Gastrocnemius medialis (tissue), 4 donors: ENCODE measurements at regions not wholly inside any gene's neighbourhood (a gene's known extent, or its start where the extent isn't known, plus 50 kb on each side); places are given as distances from the start of the nearest gene placed in this dataset.

ENCODE experiments used
- ATAC-seq, 2 donors: fragments of 150-250 bp; one replicate each; pipeline ENCODE4 v1.9.1; 2016
- DNase-seq, 2 donors: peaks; one replicate each; pipeline ENCODE4 v3.0.0-alpha.2; 2019
- H3K27ac ChIP-seq, 4 donors: fragments of 200-600 bp; sonication (generic); 1 replicate in 1 of 4; 2 replicates in 3 of 4; pipeline ENCODE4 v1.5.1; 2016 to 2018; ENCODE audit warnings: mild to moderate bottlenecking in 2 of 4, moderate library complexity in 1 of 4
- H3K27me3 ChIP-seq, 3 donors: fragments of 200-600 bp; sonication (generic) in 2 of 3; 1 replicate in 1 of 3; 2 replicates in 2 of 3; pipeline versions ENCODE4 v1.5.1 to v1.6.0; 2016 to 2019; ENCODE audit warnings: mild to moderate bottlenecking in 1 of 3, moderate library complexity in 1 of 3
- H3K36me3 ChIP-seq, 2 donors: fragments of 200-600 bp; sonication (generic) in 1 of 2; one replicate each; pipeline ENCODE4 v1.5.1; 2017 to 2018
- H3K4me1 ChIP-seq, 2 donors: fragments of 200-600 bp; sonication (generic) in 1 of 2; one replicate each; pipeline ENCODE4 v1.5.1; 2016 to 2017; ENCODE audit warnings: mild to moderate bottlenecking in 2 of 2
- H3K4me3 ChIP-seq, 4 donors: fragments of 200-600 bp; sonication (generic) in 3 of 4; 1 replicate in 1 of 4; 2 replicates in 3 of 4; pipeline ENCODE4 v1.5.1; 2016 to 2019; ENCODE audit warnings: mild to moderate bottlenecking in 2 of 4
- H3K9me3 ChIP-seq, 3 donors: fragments of 200-600 bp; sonication (generic) in 2 of 3; 1 replicate in 1 of 3; 2 replicates in 2 of 3; pipeline ENCODE4 v1.5.1; 2016 to 2019
- POLR2A ChIP-seq, 2 donors: fragments of 450-650 bp; IDR thresholded peaks; one replicate each; pipeline ENCODE4 v1.6.1; 2017; ENCODE audit warnings: antibody characterized with exemption in 2 of 2, mild to moderate bottlenecking in 2 of 2, moderate library complexity in 2 of 2
- in situ Hi-C, 4 donors: fragments of 200-750 bp; cut with MboI; loops; one replicate each; pipeline versions ENCODE4 v1.15.0 to v1.8.0; 2017; ENCODE audit warnings: low sequenced_read_pairs in 4 of 4
- intact Hi-C: fragments of 100-400 bp; cut with DNase I; formaldehyde crosslinking; loops from one replicate; pipeline ENCODE4 v1.15.1; 2023; ENCODE audit warnings: low total_unique reads
- TF ChIP-seq, protein P1 (sequence below), 5 experiments: fragments of 450-650 bp in 3 of 5; fragments of 200-600 bp in 2 of 5; sonication (generic) in 2 of 5; IDR thresholded peaks in 4 of 5; conservative IDR thresholded peaks in 1 of 5; 1 replicate in 4 of 5; 2 replicates in 1 of 5; pipeline ENCODE4 v1.5.1; 2016 to 2019; ENCODE audit warnings: antibody characterized with exemption in 5 of 5, mild to moderate bottlenecking in 3 of 5, moderate library complexity in 3 of 5

DNA sequence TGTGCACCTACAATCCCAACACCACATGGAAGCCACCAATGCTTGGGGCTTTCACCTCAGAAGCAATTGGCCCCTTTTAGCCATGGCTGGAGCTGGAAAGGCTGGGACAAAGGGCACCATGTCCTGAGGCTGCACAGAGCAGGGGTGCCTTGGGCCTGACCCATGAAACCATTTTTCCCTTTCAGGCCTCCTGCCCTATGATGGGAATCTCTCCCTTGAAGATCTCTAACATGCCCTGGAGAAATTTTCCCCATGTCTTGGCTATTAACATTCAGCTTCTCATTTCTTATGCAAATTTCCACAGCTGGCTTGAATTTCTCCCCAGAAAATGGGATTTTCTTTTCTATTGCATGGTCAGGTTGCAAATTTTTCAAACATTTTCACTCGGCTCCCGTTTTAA, 823.6 kb downstream of the GALC start:
- Histone ChIP-seq H3K36me3 (no peaks in the 10 kb centered on the region), H3K4me3 (no peak overlapping the region), H3K9me3 (no peaks in the 10 kb centered on the region), H3K27ac (no peak overlapping the region), H3K27me3 (no peaks in the 10 kb centered on the region), H3K4me1 (no peaks in the 10 kb centered on the region)
- in situ Hi-C loops = no loop called here
- TF ChIP-seq POLR2A (IDR thresholded peaks at IDR 0.05) = no peak
- TF ChIP-seq, protein P1, sequence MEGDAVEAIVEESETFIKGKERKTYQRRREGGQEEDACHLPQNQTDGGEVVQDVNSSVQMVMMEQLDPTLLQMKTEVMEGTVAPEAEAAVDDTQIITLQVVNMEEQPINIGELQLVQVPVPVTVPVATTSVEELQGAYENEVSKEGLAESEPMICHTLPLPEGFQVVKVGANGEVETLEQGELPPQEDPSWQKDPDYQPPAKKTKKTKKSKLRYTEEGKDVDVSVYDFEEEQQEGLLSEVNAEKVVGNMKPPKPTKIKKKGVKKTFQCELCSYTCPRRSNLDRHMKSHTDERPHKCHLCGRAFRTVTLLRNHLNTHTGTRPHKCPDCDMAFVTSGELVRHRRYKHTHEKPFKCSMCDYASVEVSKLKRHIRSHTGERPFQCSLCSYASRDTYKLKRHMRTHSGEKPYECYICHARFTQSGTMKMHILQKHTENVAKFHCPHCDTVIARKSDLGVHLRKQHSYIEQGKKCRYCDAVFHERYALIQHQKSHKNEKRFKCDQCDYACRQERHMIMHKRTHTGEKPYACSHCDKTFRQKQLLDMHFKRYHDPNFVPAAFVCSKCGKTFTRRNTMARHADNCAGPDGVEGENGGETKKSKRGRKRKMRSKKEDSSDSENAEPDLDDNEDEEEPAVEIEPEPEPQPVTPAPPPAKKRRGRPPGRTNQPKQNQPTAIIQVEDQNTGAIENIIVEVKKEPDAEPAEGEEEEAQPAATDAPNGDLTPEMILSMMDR (IDR thresholded peaks at IDR 0.05 in 4 of 5, conservative IDR thresholded peaks at IDR 0.05 in 1 of 5) = no peak
- ATAC-seq = no peak
- DNase-seq = no peak
- intact Hi-C loops = no loop called here

- Histone ChIP-seq H3K36me3 (no peaks in the 10 kb centered on the region), H3K27ac (no peak overlapping the region), H3K4me1 (no peaks in the 10 kb centered on the region), H3K27me3 (no peaks in the 10 kb centered on the region), H3K9me3 (no peaks in the 10 kb centered on the region), H3K4me3 (no peak overlapping the region)
- in situ Hi-C loops = no loop called here
- intact Hi-C loops = no loop called here
- no peak for ATAC-seq
- no peak for DNase-seq
- no peak for TF ChIP-seq POLR2A (IDR thresholded peaks at IDR 0.05)
- TF ChIP-seq, protein P1 (IDR thresholded peaks at IDR 0.05 in 4 of 5, conservative IDR thresholded peaks at IDR 0.05 in 1 of 5) = no peak
Observed at GRCh38 chr14:87161502-87161901, 831.5 kb downstream of the GALC start.

DNA sequence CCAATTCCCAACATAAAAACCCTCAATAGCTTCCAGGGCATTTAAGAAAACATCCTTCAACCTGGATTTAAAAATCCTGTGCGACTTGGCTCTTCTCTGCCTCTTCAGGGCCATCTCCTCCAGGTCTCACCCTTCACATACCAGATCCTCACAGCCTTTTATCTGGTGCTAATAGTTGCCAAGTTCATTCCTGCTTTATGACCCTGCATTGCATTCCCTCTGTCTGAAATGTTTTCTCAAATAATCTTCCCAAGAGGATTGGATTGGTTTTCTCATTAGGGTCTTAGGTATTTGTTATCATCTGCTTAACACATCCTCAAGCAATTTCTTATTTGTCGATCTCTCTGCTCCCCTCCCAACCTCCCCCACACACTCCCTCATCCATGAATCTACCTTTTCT, 832.0 kb downstream of the GALC start:
- Histone ChIP-seq H3K27me3 (no peaks in the 10 kb centered on the region), H3K9me3 (no peaks in the 10 kb centered on the region), H3K27ac (no peak overlapping the region), H3K36me3 (no peaks in the 10 kb centered on the region), H3K4me3 (no peak overlapping the region), H3K4me1 (no peaks in the 10 kb centered on the region)
- in situ Hi-C loops (no loop called here), intact Hi-C loops (no loop called here)
- TF ChIP-seq POLR2A (IDR thresholded peaks at IDR 0.05) = no peak
- TF ChIP-seq, protein P1 (IDR thresholded peaks at IDR 0.05 in 4 of 5, conservative IDR thresholded peaks at IDR 0.05 in 1 of 5) = no peak
- ATAC-seq (no peak), DNase-seq (no peak)

DNA sequence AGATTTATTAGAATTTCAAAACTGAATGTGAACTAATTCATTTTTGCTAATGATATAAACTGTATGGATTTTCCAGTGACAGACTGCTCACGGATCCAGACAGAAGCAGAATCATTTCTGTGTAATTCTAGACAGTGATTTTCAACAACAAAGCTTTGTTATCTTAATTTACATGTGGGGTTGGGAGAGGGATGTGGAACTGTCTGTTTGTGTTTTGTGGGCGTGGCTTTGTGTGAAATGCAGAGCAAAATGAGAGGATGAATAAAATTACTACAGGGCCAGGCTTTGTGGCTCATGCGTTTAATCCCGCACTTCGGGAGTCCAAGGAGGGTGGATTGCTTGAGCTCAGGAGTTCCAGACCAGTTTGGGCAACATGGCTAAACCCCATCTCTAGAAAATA, 834.7 kb downstream of the GALC start:
- Histone ChIP-seq H3K36me3 (no peaks in the 10 kb centered on the region), H3K4me3 (no peak overlapping the region), H3K27me3 (no peaks in the 10 kb centered on the region), H3K4me1 (no peaks in the 10 kb centered on the region), H3K9me3 (no peaks in the 10 kb centered on the region), H3K27ac (no peak overlapping the region)
- ATAC-seq = no peak
- DNase-seq = no peak
- no peak for TF ChIP-seq POLR2A (IDR thresholded peaks at IDR 0.05)
- TF ChIP-seq, protein P1 (IDR thresholded peaks at IDR 0.05 in 4 of 5, conservative IDR thresholded peaks at IDR 0.05 in 1 of 5) = no peak
- in situ Hi-C loops = no loop called here
- intact Hi-C loops = no loop called here

DNA sequence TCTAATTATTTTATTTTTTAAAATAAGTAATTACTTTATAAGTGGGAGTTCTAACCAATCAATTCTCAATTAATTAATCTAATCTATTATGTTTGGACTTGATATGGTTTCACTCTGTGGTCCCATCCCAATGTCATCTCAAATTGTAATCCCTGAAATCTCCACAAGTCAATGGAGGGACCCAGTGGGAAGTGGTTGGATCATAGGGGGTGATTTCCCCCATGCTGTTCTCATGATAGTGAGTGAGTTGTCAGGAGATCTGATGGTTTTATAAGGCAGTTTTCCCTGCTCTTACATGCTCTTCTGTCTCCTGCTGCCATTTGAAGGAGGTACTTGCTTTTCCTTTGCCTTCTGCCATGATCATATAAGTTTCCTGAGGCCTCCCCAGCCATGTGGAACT, 836.1 kb downstream of the GALC start:
- intact Hi-C loops = no loop called here
- TF ChIP-seq, protein P1 (IDR thresholded peaks at IDR 0.05 in 4 of 5, conservative IDR thresholded peaks at IDR 0.05 in 1 of 5) = no peak
- TF ChIP-seq POLR2A (IDR thresholded peaks at IDR 0.05) = no peak
- Histone ChIP-seq H3K4me3 (no peak overlapping the region), H3K27ac (no peak overlapping the region), H3K9me3 (no peaks in the 10 kb centered on the region), H3K27me3 (no peaks in the 10 kb centered on the region), H3K4me1 (no peaks in the 10 kb centered on the region), H3K36me3 (no peaks in the 10 kb centered on the region)
- DNase-seq (no peak), ATAC-seq (no peak)
- in situ Hi-C loops = no loop called here
